Thoracic aorta (tissue), 2 donors: ENCODE measurements at regions not wholly inside any gene's neighbourhood (a gene's known extent, or its start where the extent isn't known, plus 50 kb on each side); places are given as distances from the start of the nearest gene placed in this dataset.

ENCODE experiments used
- ATAC-seq: fragments of 150-250 bp; one replicate; pipeline ENCODE4 v1.8.0; 2017; ENCODE audit warnings: low read depth; ENCODE audit not compliant: insufficient number of reproducible peaks, low FRiP score
- DNase-seq: peaks from one replicate; pipeline ENCODE4 v3.0.0-alpha.2; 2020; ENCODE audit warnings: low spot score
- H3K27ac ChIP-seq, 2 donors: fragments of 200-600 bp; sonication (generic); 1 replicate in 1 of 2; 2 replicates in 1 of 2; pipeline ENCODE4 v1.5.1; 2016; ENCODE audit warnings: mild to moderate bottlenecking in 2 of 2, moderate library complexity in 2 of 2
- H3K27me3 ChIP-seq: fragments of 200-600 bp; sonication (generic); replicated peaks from 2 replicates; pipeline ENCODE4 v1.6.0; 2016; ENCODE audit warnings: mild to moderate bottlenecking; ENCODE audit not compliant: insufficient read depth
- H3K36me3 ChIP-seq: fragments of 200-600 bp; sonication (generic); one replicate; pipeline ENCODE4 v1.5.1; 2016
- H3K4me1 ChIP-seq, 2 donors: fragments of 200-600 bp; sonication (generic); 1 replicate in 1 of 2; 2 replicates in 1 of 2; pipeline versions ENCODE4 v1.5.1 to v1.6.0; 2016; ENCODE audit warnings: low read depth in 2 of 2, mild to moderate bottlenecking in 1 of 2; ENCODE audit not compliant: control insufficient read depth in 1 of 2
- H3K4me3 ChIP-seq: fragments of 200-600 bp; sonication (generic); 2 replicates; pipeline ENCODE4 v1.5.1; 2016; ENCODE audit warnings: mild to moderate bottlenecking
- H3K9me3 ChIP-seq: fragments of 200-600 bp; sonication (generic); 2 replicates; pipeline ENCODE4 v1.5.1; 2016
- CTCF ChIP-seq: fragments of 200-600 bp; sonication (generic); IDR thresholded peaks from one replicate; pipeline ENCODE4 v1.5.1; 2019; ENCODE audit warnings: antibody characterized with exemption

GRCh38 chr6:134703206-134703605 lies 246.7 kb downstream of the ALDH8A1 start:
- ATAC-seq (no peak), DNase-seq (no peak)
- no peaks in the 10 kb centered on the region for H3K4me1 ChIP-seq
- H3K36me3 ChIP-seq = no peaks in the 10 kb centered on the region
- TF ChIP-seq CTCF = no peak
- no peak overlapping the region for H3K4me3 ChIP-seq
- no peaks in the 10 kb centered on the region for H3K9me3 ChIP-seq
- H3K27me3 ChIP-seq = no peaks in the 10 kb centered on the region
- no peak overlapping the region for H3K27ac ChIP-seq

- DNase-seq (no peak), ATAC-seq (no peak)
- H3K9me3 ChIP-seq = no peaks in the 10 kb centered on the region
- H3K27ac ChIP-seq = no peak overlapping the region
- H3K4me3 ChIP-seq = no peak overlapping the region
- TF ChIP-seq CTCF = no peak
- no peaks in the 10 kb centered on the region for H3K36me3 ChIP-seq
- no peaks in the 10 kb centered on the region for H3K4me1 ChIP-seq
- H3K27me3 ChIP-seq = no peaks in the 10 kb centered on the region
These were observed 247.6 kb downstream of the ALDH8A1 start for GRCh38 chr6:134702279-134702678.

- no peak for TF ChIP-seq CTCF
- Histone ChIP-seq H3K27ac (no peak overlapping the region), H3K27me3 (no peaks in the 10 kb centered on the region), H3K36me3 (no peaks in the 10 kb centered on the region), H3K4me1 (no peaks in the 10 kb centered on the region), H3K9me3 (no peaks in the 10 kb centered on the region), H3K4me3 (no peak overlapping the region)
- ATAC-seq (no peak), DNase-seq (no peak)
These were observed 248.6 kb downstream of the ALDH8A1 start for GRCh38 chr6:134701301-134701700.

GRCh38 chr6:134698228-134698627 lies 251.7 kb downstream of the ALDH8A1 start:
- no peaks in the 10 kb centered on the region for H3K36me3 ChIP-seq
- ATAC-seq = no peak
- H3K27ac ChIP-seq = no peak overlapping the region
- TF ChIP-seq CTCF = no peak
- H3K4me3 ChIP-seq = no peak overlapping the region
- no peaks in the 10 kb centered on the region for H3K9me3 ChIP-seq
- no peak for DNase-seq
- no peaks in the 10 kb centered on the region for H3K4me1 ChIP-seq
- H3K27me3 ChIP-seq = no peaks in the 10 kb centered on the region

GRCh38 chr6:134692008-134692407 lies 257.9 kb downstream of the ALDH8A1 start:
- Histone ChIP-seq H3K4me3 (no peak overlapping the region), H3K27ac (no peak overlapping the region), H3K9me3 (no peaks in the 10 kb centered on the region), H3K4me1 (peaks cover 0 to 5% of the 10 kb centered on the region in 2 donors), H3K27me3 (no peaks in the 10 kb centered on the region), H3K36me3 (no peaks in the 10 kb centered on the region)
- ATAC-seq (no peak), DNase-seq (no peak)
- no peak for TF ChIP-seq CTCF
